Endothelial cell (in vitro differentiated cells): ENCODE measurements at regions not wholly inside any gene's neighbourhood (a gene's known extent, or its start where the extent isn't known, plus 50 kb on each side); places are given as distances from the start of the nearest gene placed in this dataset.

ENCODE experiments used
- DNase-seq: peaks from one replicate; pipeline ENCODE4 v3.0.0; 2021; ENCODE audit warnings: low spot score
- H3K27ac Mint-ChIP-seq: one replicate; pipeline ENCODE4 v1.8.0; 2021; ENCODE audit warnings: mixed read lengths, inconsistent platforms; ENCODE audit not compliant: unreplicated experiment
- H3K27me3 Mint-ChIP-seq: one replicate; pipeline ENCODE4 v1.8.0; 2021; ENCODE audit warnings: mild to moderate bottlenecking, moderate library complexity, mixed read lengths, inconsistent platforms; ENCODE audit not compliant: unreplicated experiment
- H3K36me3 Mint-ChIP-seq: one replicate; pipeline ENCODE4 v1.8.0; 2021; ENCODE audit warnings: mild to moderate bottlenecking, low read depth, mixed read lengths, inconsistent platforms; ENCODE audit not compliant: unreplicated experiment
- H3K4me1 Mint-ChIP-seq: one replicate; pipeline ENCODE4 v1.8.0; 2021; ENCODE audit warnings: mild to moderate bottlenecking, mixed read lengths, inconsistent platforms; ENCODE audit not compliant: unreplicated experiment
- H3K4me3 Mint-ChIP-seq: one replicate; pipeline ENCODE4 v1.8.0; 2021; ENCODE audit warnings: mild to moderate bottlenecking, mixed read lengths, inconsistent platforms; ENCODE audit not compliant: unreplicated experiment
- H3K9me3 Mint-ChIP-seq: one replicate; pipeline ENCODE4 v1.8.0; 2021; ENCODE audit warnings: mixed read lengths, inconsistent platforms; ENCODE audit not compliant: unreplicated experiment
- TF ChIP-seq, protein P1 (sequence below): fragments of 200-600 bp; sonication (generic); IDR thresholded peaks from one replicate; pipeline ENCODE4 v1.5.0; 2021; ENCODE audit warnings: antibody characterized with exemption; ENCODE audit not compliant: unreplicated experiment

DNA sequence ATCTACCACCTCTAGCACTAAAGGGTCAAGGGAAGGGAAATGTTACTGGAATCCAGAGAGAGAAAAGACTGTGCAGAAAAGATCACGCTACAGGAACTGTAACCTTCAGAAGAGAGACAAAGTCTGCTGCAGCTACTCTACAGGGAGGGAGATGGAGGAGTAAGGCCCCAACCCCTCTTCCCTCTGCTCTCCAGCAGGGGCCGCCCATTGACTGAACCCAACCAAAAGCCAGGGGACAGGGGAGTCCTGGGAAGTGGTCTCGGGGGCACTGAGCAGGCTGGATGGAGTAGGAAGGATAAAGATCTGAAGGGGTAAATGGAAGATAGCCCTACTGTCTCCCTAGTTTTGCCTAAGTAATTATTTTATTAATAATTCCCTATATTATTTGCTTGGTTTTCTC is 72.8 kb upstream of the NR5A2 start:
- no peak overlapping the region for H3K27ac Mint-ChIP-seq

DNA sequence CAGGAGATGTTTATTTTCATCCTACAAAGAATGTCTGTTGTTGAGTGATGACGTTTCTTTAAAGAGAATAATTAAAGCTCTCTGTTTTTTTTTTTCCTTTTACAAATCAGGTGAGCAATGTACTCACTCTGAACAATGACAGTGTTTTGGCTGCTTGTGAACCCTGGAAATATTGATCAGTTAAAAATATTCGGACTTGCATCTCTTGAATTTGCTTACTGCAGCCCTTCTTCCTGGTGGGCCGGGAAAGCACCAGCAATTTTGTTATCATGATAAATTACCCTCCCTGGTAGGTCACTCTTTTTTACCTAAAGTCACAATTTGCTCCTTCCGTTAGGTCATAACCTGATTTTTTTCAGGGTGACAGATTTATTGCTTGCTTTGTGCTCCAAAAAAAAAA is 72.3 kb upstream of the NR5A2 start:
- no peak overlapping the region for H3K4me3 Mint-ChIP-seq
- H3K27ac Mint-ChIP-seq: no peak overlapping the region
- no peaks in the 10 kb centered on the region for H3K9me3 Mint-ChIP-seq
- no peaks in the 10 kb centered on the region for H3K36me3 Mint-ChIP-seq
- H3K27me3 Mint-ChIP-seq: no peaks in the 10 kb centered on the region
- no peak for DNase-seq
- no peaks in the 10 kb centered on the region for H3K4me1 Mint-ChIP-seq
- TF ChIP-seq, protein P1, sequence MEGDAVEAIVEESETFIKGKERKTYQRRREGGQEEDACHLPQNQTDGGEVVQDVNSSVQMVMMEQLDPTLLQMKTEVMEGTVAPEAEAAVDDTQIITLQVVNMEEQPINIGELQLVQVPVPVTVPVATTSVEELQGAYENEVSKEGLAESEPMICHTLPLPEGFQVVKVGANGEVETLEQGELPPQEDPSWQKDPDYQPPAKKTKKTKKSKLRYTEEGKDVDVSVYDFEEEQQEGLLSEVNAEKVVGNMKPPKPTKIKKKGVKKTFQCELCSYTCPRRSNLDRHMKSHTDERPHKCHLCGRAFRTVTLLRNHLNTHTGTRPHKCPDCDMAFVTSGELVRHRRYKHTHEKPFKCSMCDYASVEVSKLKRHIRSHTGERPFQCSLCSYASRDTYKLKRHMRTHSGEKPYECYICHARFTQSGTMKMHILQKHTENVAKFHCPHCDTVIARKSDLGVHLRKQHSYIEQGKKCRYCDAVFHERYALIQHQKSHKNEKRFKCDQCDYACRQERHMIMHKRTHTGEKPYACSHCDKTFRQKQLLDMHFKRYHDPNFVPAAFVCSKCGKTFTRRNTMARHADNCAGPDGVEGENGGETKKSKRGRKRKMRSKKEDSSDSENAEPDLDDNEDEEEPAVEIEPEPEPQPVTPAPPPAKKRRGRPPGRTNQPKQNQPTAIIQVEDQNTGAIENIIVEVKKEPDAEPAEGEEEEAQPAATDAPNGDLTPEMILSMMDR: no peak

More for the DNA sequence above, 72.8 kb upstream of the NR5A2 start:
- Mint-ChIP-seq H3K27me3 (no peaks in the 10 kb centered on the region), H3K9me3 (no peaks in the 10 kb centered on the region), H3K4me1 (no peaks in the 10 kb centered on the region), H3K4me3 (no peak overlapping the region), H3K36me3 (no peaks in the 10 kb centered on the region)
- peak; percentile 53 for DNase-seq
- TF ChIP-seq, protein P1: peak; percentile 54

DNA sequence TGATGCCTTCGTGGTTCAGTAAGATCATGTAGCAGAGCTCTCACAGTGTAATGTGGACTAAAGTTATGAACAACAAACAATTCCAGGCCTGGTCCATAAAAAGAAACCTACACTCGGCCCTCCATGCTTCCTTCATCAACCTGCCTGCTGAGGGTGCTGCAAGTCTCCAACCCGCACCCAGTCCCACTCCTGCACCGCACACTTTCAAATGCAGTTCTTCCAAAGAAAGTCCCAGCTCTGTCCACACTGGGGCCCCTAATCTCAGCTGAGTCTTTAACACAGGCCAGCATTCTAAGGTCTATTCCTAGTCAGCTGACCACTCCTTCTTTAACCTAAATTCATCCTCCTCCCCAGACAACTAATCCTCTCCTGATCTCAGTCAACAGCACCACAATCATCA is 71.5 kb upstream of the NR5A2 start:
- no peaks in the 10 kb centered on the region for H3K4me1 Mint-ChIP-seq
- no peak overlapping the region for H3K27ac Mint-ChIP-seq
- H3K9me3 Mint-ChIP-seq: no peaks in the 10 kb centered on the region
- peaks cover 2% of the 10 kb centered on the region for H3K27me3 Mint-ChIP-seq
- H3K36me3 Mint-ChIP-seq: no peaks in the 10 kb centered on the region
- TF ChIP-seq, protein P1: no peak
- no peak overlapping the region for H3K4me3 Mint-ChIP-seq
- DNase-seq: no peak

DNA sequence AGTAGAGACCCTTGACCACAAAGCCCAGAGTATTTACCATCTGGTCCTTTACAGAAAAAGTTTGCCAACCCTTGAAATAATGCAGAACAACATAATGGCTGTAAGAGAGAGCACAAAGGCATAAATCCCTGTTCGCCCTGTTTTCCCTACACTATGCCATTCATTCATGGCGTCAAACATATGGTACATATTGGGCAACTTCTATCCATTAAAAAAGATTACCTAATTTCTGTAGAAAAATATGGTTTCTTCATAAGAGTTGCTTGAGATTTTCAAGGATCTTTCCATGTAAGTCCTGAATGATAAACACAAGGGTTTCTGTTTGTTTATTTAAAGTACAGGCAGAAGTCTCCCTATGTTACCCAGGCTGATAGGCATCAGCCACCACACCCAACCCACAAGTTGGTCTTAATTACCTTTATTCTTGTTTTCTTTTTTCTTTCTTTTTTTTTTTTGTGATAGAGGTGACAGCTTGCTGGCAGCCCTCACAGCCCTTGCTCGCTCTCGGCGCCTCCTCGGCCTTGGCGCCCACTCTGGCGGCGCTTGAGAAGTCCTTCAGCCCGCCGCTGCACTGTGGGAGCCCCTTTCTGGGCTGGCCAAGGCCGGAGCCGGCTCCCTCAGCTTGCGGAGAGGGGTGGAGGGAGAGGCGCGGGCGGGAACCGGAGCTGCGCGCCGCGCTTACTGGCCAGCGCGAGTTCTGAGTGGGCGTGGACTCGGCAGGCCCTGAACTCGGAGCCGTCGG is 68.3 kb upstream of the NR5A2 start:
- DNase-seq: no peak
- H3K9me3 Mint-ChIP-seq: no peaks in the 10 kb centered on the region
- TF ChIP-seq, protein P1: no peak
- peaks cover 2% of the 10 kb centered on the region for H3K27me3 Mint-ChIP-seq
- no peaks in the 10 kb centered on the region for H3K36me3 Mint-ChIP-seq
- no peak overlapping the region for H3K4me3 Mint-ChIP-seq
- H3K4me1 Mint-ChIP-seq: no peaks in the 10 kb centered on the region
- H3K27ac Mint-ChIP-seq: no peak overlapping the region

DNA sequence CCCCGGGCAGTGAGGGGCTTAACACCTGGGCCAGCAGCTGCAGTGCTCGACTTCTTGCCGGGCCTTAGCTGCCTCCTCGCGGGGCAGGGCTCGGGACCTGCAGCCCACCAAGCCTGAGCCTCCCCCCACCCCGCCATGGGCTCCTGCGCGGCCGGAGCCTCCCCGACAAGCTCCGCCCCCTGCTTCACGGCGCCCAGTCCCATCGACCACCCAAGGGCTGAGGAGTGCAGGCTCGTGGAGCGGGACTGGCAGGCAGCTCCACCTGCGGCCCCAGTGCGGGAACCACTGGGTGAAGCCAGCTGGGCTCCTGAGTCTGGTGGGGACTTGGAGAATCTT is 67.8 kb upstream of the NR5A2 start:
- TF ChIP-seq, protein P1: no peak
- H3K9me3 Mint-ChIP-seq: no peaks in the 10 kb centered on the region
- no peaks in the 10 kb centered on the region for H3K4me1 Mint-ChIP-seq
- no peak overlapping the region for H3K27ac Mint-ChIP-seq
- DNase-seq: no peak
- H3K4me3 Mint-ChIP-seq: no peak overlapping the region
- H3K36me3 Mint-ChIP-seq: no peaks in the 10 kb centered on the region
- H3K27me3 Mint-ChIP-seq: peaks cover 4% of the 10 kb centered on the region
